Endothelial cell of umbilical vein (primary cell): ENCODE measurements at regions not wholly inside any gene's neighbourhood (a gene's known extent, or its start where the extent isn't known, plus 50 kb on each side); places are given as distances from the start of the nearest gene placed in this dataset.

Source experiments
- BruUV-seq: library from RNA; stranded (reverse); fragments of 400-500 nt; replicated peaks from 2 replicates; lab custom pipeline; 2021; lab: Mats Ljungman, UMichigan
- CTCF ChIA-PET: fragments of 300-600, 350-600 bp; sonication (Branson Sonifier 250); formaldehyde crosslinking; loops from one replicate; lab custom pipeline; 2021; ENCODE audit warnings: antibody characterized with exemption, inconsistent platforms; lab: Charles Lee
- POLR2A ChIA-PET: fragments of 300-600, 350-600 bp; sonication (Branson Sonifier 250); formaldehyde crosslinking; loops from one replicate; lab custom pipeline; 2021; ENCODE audit warnings: antibody characterized with exemption, inconsistent platforms; lab: Charles Lee
- DNase-seq: peaks from one replicate; pipeline ENCODE4 v3.0.0-alpha.2; 2011; ENCODE audit warnings: low read depth, low spot score
- FAIRE-seq: peaks from 2 replicates; lab custom pipeline; 2011; peaks lifted over from hg19 to GRCh38; lab: Jason Lieb, UNC
- H2AFZ ChIP-seq: 2 replicates; pipeline ENCODE4 v1.6.0; 2012; ENCODE audit warnings: low read depth, low read length, control low read depth, inconsistent platforms
- H3K27ac ChIP-seq: 2 replicates; pipeline ENCODE4 v1.5.1; 2011; ENCODE audit warnings: low read depth, mild to moderate bottlenecking, control low read depth, low read length, moderate library complexity; ENCODE audit not compliant: insufficient read depth
- H3K27me3 ChIP-seq, 2 experiments: 2 replicates each; pipeline versions ENCODE4 v1.6.0 to v1.6.1; 2011; ENCODE audit warnings: low read length in 2 of 2, mixed read lengths in 1 of 2; ENCODE audit not compliant: control insufficient read depth in 2 of 2, insufficient read depth in 2 of 2
- H3K36me3 ChIP-seq, 2 experiments: 2 replicates in 1 of 2; 3 replicates in 1 of 2; pipeline ENCODE4 v1.5.1; 2011; ENCODE audit warnings: low read length in 2 of 2, mild to moderate bottlenecking in 1 of 2, moderate library complexity in 1 of 2; ENCODE audit not compliant: control insufficient read depth in 2 of 2, insufficient read depth in 2 of 2; ENCODE audit errors: extremely low read depth in 1 of 2
- H3K4me1 ChIP-seq: 3 replicates; pipeline ENCODE4 v1.5.1; 2011; ENCODE audit warnings: mild to moderate bottlenecking, low read length; ENCODE audit not compliant: control insufficient read depth, insufficient read depth; ENCODE audit errors: extremely low read depth
- H3K4me2 ChIP-seq: 2 replicates; pipeline ENCODE4 v1.6.1; 2011; ENCODE audit warnings: low read length, control low read depth, mixed read lengths; ENCODE audit not compliant: insufficient read depth
- H3K4me3 ChIP-seq, 3 experiments: fragments of 200-600 bp in 1 of 3; sonication (generic), shearing (Covaris generic) in 1 of 3; replicated peaks in 1 of 3; 2 replicates each; pipeline ENCODE4 v1.5.1; 2011 to 2016; ENCODE audit warnings: control low read depth in 3 of 3, low read length in 3 of 3, mild to moderate bottlenecking in 2 of 3, inconsistent platforms in 1 of 3, low read depth in 1 of 3, moderate library complexity in 1 of 3; ENCODE audit not compliant: insufficient read depth in 1 of 3
- H3K79me2 ChIP-seq: 2 replicates; pipeline ENCODE4 v1.6.0; 2012; ENCODE audit warnings: low read length, inconsistent platforms; ENCODE audit not compliant: control insufficient read depth, insufficient read depth
- H3K9ac ChIP-seq: replicated peaks from 2 replicates; pipeline ENCODE3; 2011; ENCODE audit warnings: low read length, control low read depth; ENCODE audit not compliant: insufficient read depth; ENCODE audit errors: extremely low read depth
- H3K9me1 ChIP-seq: replicated peaks from 3 replicates; pipeline ENCODE4 v1.6.0; 2011; ENCODE audit warnings: mild to moderate bottlenecking, low read length; ENCODE audit not compliant: control insufficient read depth, insufficient read depth; ENCODE audit errors: extremely low read depth
- H3K9me3 ChIP-seq: replicated peaks from 2 replicates; pipeline ENCODE4 v1.5.1; 2012; ENCODE audit warnings: low read length, inconsistent platforms; ENCODE audit not compliant: control insufficient read depth, insufficient read depth
- H4K20me1 ChIP-seq: replicated peaks from 2 replicates; pipeline ENCODE3; 2011; ENCODE audit warnings: mild to moderate bottlenecking, low read length; ENCODE audit not compliant: control insufficient read depth, insufficient read depth; ENCODE audit errors: extremely low read depth
- CTCF ChIP-seq, 2 donors: IDR thresholded peaks; 1 replicate in 1 of 2; 2 replicates in 1 of 2; pipeline ENCODE4 v1.5.1; 2011; ENCODE audit warnings: low read length in 2 of 2, mild to moderate bottlenecking in 2 of 2, moderate library complexity in 2 of 2, control low read depth in 1 of 2, inconsistent platforms in 1 of 2, low read depth in 1 of 2; ENCODE audit not compliant: insufficient read depth in 1 of 2; ENCODE audit errors: extremely low read depth in 1 of 2
- EZH2 ChIP-seq: IDR thresholded peaks from 2 replicates; pipeline ENCODE4 v1.6.1; 2012; ENCODE audit warnings: borderline replicate concordance, low read depth, mild to moderate bottlenecking, moderate library complexity, low read length, inconsistent platforms; ENCODE audit not compliant: severe bottlenecking
- FOS ChIP-seq: IDR thresholded peaks from 2 replicates; pipeline ENCODE4 v1.6.1; 2011; ENCODE audit warnings: mild to moderate bottlenecking, low read length, moderate library complexity, borderline replicate concordance; ENCODE audit not compliant: insufficient read depth
- GATA2 ChIP-seq: IDR thresholded peaks from 2 replicates; pipeline ENCODE4 v1.7.0; 2011; ENCODE audit warnings: low read depth, mild to moderate bottlenecking, moderate library complexity, mixed read lengths, low read length; ENCODE audit not compliant: insufficient read length, insufficient read depth
- JUN ChIP-seq: IDR thresholded peaks from 2 replicates; pipeline ENCODE4 v1.6.1; 2011; ENCODE audit warnings: borderline replicate concordance, low read depth; ENCODE audit not compliant: insufficient read length, insufficient read depth
- MYC ChIP-seq: IDR thresholded peaks from one replicate; pipeline ENCODE4 v1.6.1; 2011; ENCODE audit warnings: mild to moderate bottlenecking, low read depth, low read length
- POLR2A ChIP-seq: IDR thresholded peaks from 2 replicates; pipeline ENCODE4 v1.6.1; 2012; ENCODE audit warnings: low read depth, mild to moderate bottlenecking, control low read depth, low read length
- POLR2AphosphoS5 ChIP-seq: IDR thresholded peaks from 2 replicates; pipeline ENCODE4 v1.6.1; 2012; ENCODE audit warnings: low read depth, mild to moderate bottlenecking, control low read depth, low read length, moderate library complexity; ENCODE audit not compliant: insufficient read depth
- dilution Hi-C: fragments of 300-500 bp; cut with MboI; formaldehyde crosslinking; loops from one replicate; pipeline ENCODE4 v1.15.0; 2019; ENCODE audit warnings: low sequenced_read_pairs; ENCODE audit not compliant: extremely low pct_ligation_motif_present
- intact Hi-C: fragments of 100-400 bp; cut with micrococcal nuclease; formaldehyde crosslinking; loops from one replicate; pipeline ENCODE4 v1.10.0; 2022
- TF ChIP-seq, protein P1 (sequence below): IDR thresholded peaks from 2 replicates; pipeline ENCODE4 v1.6.1; 2011; ENCODE audit not compliant: insufficient read depth, insufficient read length

GRCh38 chr2:165017966-165018596 lies 62.8 kb upstream of the SLC38A11 start:
- Histone ChIP-seq H3K4me1 (no peaks in the 10 kb centered on the region), H3K4me2 (no peak overlapping the region), H3K9me1 (no peaks in the 10 kb centered on the region), H3K27ac (no peak overlapping the region), H3K79me2 (no peaks in the 10 kb centered on the region), H3K9me3 (no peaks in the 10 kb centered on the region), H3K36me3 (no peaks in the 10 kb centered on the region), H2AFZ (no peak overlapping the region), H3K9ac (no peak overlapping the region), H3K4me3 (no peak overlapping the region), H3K27me3 (peaks cover 17 to 21% of the 10 kb centered on the region in 2 experiments), H4K20me1 (no peaks in the 10 kb centered on the region)
- ChIA-PET POLR2A (no interaction called here), CTCF (interaction anchor here (1.0 to 6.2 kb wide), 9 partner anchors 10 to 857 kb away, joined by 3 to 157 read pairs (median 4); partner anchors contain the start of gene SCN3A)
- dilution Hi-C loops (no loop called here), intact Hi-C loops (loop anchor here (10.0 kb wide), 1 partner anchor 757 kb away; no protein-coding TSS in a partner anchor)
- no peak for TF ChIP-seq CTCF (IDR thresholded peaks at IDR 0.05; ENCODE audit: extremely low read depth in 1 of 2, insufficient read depth in 1 of 2, low read depth in 1 of 2, low read length in 2 of 2)
- no peak for TF ChIP-seq EZH2
- TF ChIP-seq FOS, result no peak
- TF ChIP-seq MYC, result no peak
- no peak for TF ChIP-seq POLR2A
- no peak for TF ChIP-seq GATA2
- no peak for TF ChIP-seq POLR2AphosphoS5
- TF ChIP-seq, protein P1, sequence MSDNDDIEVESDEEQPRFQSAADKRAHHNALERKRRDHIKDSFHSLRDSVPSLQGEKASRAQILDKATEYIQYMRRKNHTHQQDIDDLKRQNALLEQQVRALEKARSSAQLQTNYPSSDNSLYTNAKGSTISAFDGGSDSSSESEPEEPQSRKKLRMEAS, result no peak
- TF ChIP-seq JUN, result no peak
- no peak for DNase-seq
- BruUV-seq, result no TSS peak
- no peak for FAIRE-seq
